Transverse colon (tissue), 4 donors: ENCODE measurements at regions not wholly inside any gene's neighbourhood (a gene's known extent, or its start where the extent isn't known, plus 50 kb on each side); places are given as distances from the start of the nearest gene placed in this dataset.

Experiments used
- DNase-seq: peaks from one replicate; pipeline ENCODE4 v3.0.0-alpha.2; 2019
- H3K27ac ChIP-seq, 4 donors: fragments of 200-600 bp; sonication (generic); 2 replicates each; pipeline ENCODE4 v1.5.1; 2016 to 2018; ENCODE audit warnings: inconsistent platforms in 4 of 4
- H3K27me3 ChIP-seq: fragments of 200-600 bp; sonication (generic); 2 replicates; pipeline ENCODE4 v1.5.1; 2017; ENCODE audit warnings: inconsistent platforms
- H3K36me3 ChIP-seq, 4 donors: fragments of 200-600 bp; sonication (generic); 2 replicates each; pipeline ENCODE4 v1.5.1; 2017 to 2019; ENCODE audit warnings: inconsistent platforms in 4 of 4
- H3K4me1 ChIP-seq, 4 donors: fragments of 200-600 bp; sonication (generic); 2 replicates each; pipeline ENCODE4 v1.5.1; 2017 to 2020; ENCODE audit warnings: inconsistent platforms in 4 of 4
- H3K4me3 ChIP-seq, 4 donors: fragments of 200-600 bp; sonication (generic); 1 replicate in 1 of 4; 2 replicates in 3 of 4; pipeline versions ENCODE4 v1.5.1 to v1.6.1; 2017 to 2019; ENCODE audit warnings: inconsistent platforms in 4 of 4
- H3K9me3 ChIP-seq, 2 donors: fragments of 200-600 bp; sonication (generic); 2 replicates each; pipeline ENCODE4 v1.5.1; 2017 to 2019; ENCODE audit warnings: inconsistent platforms in 2 of 2
- EP300 ChIP-seq: sonication (generic); formaldehyde crosslinking; IDR thresholded peaks from one replicate; pipeline ENCODE4 v1.6.1; 2017; ENCODE audit warnings: antibody characterized with exemption, low read depth
- POLR2A ChIP-seq: fragments of 450-650 bp; IDR thresholded peaks from one replicate; pipeline ENCODE4 v1.6.1; 2016; ENCODE audit warnings: antibody characterized with exemption, mild to moderate bottlenecking, moderate library complexity
- POLR2AphosphoS5 ChIP-seq, 3 donors: sonication (generic); formaldehyde crosslinking; IDR thresholded peaks; one replicate each; pipeline ENCODE4 v1.6.1; 2016; ENCODE audit warnings: antibody characterized with exemption in 3 of 3
- WGBS, 2 donors: methylation state at CpG; one replicate each; pipeline ENCODE4 v1.1.5; 2018; ENCODE audit warnings: low coverage in 1 of 2; 5-methylcytosine and 5-hydroxymethylcytosine counted together
- in situ Hi-C, 4 donors: fragments of 200-750 bp; cut with MboI; loops; one replicate each; pipeline versions ENCODE4 v1.15.0 to v1.15.1; 2017; ENCODE audit warnings: low sequenced_read_pairs in 3 of 4, low pct_ligation_motif_present in 1 of 4, low pct_unique_long_range_greater_than_20kb in 1 of 4
- intact Hi-C: fragments of 100-400 bp; cut with DNase I; formaldehyde crosslinking; loops from one replicate; pipeline ENCODE4 v1.15.1; 2023; ENCODE audit warnings: low total_unique reads
- TF ChIP-seq, protein P1 (sequence below), 5 experiments: fragments of 200-600 bp in 3 of 5; fragments of 450-650 bp in 2 of 5; sonication (generic) in 3 of 5; IDR thresholded peaks; 1 replicate in 2 of 5; 2 replicates in 3 of 5; pipeline ENCODE4 v1.5.1; 2016 to 2017; ENCODE audit warnings: antibody characterized with exemption in 5 of 5, inconsistent platforms in 3 of 5, mild to moderate bottlenecking in 2 of 5, moderate library complexity in 1 of 5

DNA sequence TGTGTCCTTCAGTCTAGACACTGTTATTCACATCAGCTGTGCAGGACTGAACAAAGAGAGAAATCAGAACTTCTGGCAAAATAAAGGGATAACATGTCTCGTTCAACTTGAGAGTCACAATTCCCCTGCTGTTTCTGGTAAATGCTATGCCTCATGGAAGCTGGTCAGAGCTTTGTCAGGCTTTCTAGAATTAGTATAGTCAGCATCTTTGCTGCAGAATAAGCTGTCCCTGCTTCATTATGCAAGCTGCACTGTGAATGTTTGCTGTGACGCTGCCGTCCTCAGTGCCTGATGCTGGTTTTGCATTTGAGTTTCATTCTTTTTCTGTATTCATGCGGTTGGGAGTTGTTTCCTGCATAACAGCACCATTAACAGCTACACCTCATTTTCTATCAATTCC, 96.4 kb upstream of the KCNJ6 start:
- no peak overlapping the region for H3K27ac ChIP-seq
- no peaks in the 10 kb centered on the region for H3K9me3 ChIP-seq
- peaks cover 32% of the 10 kb centered on the region for H3K27me3 ChIP-seq
- WGBS, 2 donors, result 33 to 61% methylated on average over 1 to 4 of the region's 4 CpGs
- DNase-seq, result no peak
- no peaks in the 10 kb centered on the region for H3K36me3 ChIP-seq
- TF ChIP-seq POLR2AphosphoS5 (IDR thresholded peaks at IDR 0.05) (no peak), EP300 (no peak), POLR2A (no peak)
- TF ChIP-seq, protein P1, sequence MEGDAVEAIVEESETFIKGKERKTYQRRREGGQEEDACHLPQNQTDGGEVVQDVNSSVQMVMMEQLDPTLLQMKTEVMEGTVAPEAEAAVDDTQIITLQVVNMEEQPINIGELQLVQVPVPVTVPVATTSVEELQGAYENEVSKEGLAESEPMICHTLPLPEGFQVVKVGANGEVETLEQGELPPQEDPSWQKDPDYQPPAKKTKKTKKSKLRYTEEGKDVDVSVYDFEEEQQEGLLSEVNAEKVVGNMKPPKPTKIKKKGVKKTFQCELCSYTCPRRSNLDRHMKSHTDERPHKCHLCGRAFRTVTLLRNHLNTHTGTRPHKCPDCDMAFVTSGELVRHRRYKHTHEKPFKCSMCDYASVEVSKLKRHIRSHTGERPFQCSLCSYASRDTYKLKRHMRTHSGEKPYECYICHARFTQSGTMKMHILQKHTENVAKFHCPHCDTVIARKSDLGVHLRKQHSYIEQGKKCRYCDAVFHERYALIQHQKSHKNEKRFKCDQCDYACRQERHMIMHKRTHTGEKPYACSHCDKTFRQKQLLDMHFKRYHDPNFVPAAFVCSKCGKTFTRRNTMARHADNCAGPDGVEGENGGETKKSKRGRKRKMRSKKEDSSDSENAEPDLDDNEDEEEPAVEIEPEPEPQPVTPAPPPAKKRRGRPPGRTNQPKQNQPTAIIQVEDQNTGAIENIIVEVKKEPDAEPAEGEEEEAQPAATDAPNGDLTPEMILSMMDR (IDR thresholded peaks at IDR 0.05), result no peak
- no peak overlapping the region for H3K4me3 ChIP-seq
- intact Hi-C loops (no loop called here), in situ Hi-C loops (no loop called here)
- H3K4me1 ChIP-seq, result no peaks in the 10 kb centered on the region

DNA sequence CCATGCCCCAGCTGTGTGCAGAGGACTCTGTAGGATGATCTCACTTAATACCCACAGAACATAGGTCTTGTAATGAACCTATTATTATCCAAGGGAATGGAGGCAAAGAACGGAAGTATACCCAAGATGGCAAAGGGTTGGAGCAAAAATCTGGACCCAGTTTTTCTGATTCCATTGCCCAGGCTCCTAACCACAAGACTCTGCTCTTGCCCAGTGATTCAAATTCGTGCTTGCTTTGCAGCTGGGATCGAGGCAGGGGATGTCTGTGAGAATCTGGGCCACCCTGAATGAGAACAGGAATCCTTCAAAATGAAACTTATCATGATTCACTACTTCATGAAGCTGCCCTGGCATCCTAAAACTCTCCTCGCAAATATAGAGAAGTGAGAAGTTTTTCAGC, 97.5 kb upstream of the KCNJ6 start:
- WGBS, 2 donors, result 60 to 65% methylated on average over 3 to 4 of the region's 4 CpGs
- Histone ChIP-seq H3K27me3 (peaks cover 23% of the 10 kb centered on the region), H3K36me3 (no peaks in the 10 kb centered on the region), H3K4me3 (no peak overlapping the region), H3K9me3 (no peaks in the 10 kb centered on the region), H3K27ac (no peak overlapping the region), H3K4me1 (no peaks in the 10 kb centered on the region)
- no peak for DNase-seq
- in situ Hi-C loops, result no loop called here
- TF ChIP-seq POLR2A (no peak), EP300 (no peak), POLR2AphosphoS5 (IDR thresholded peaks at IDR 0.05) (no peak)
- TF ChIP-seq, protein P1 (IDR thresholded peaks at IDR 0.05), result no peak
- intact Hi-C loops, result no loop called here

DNA sequence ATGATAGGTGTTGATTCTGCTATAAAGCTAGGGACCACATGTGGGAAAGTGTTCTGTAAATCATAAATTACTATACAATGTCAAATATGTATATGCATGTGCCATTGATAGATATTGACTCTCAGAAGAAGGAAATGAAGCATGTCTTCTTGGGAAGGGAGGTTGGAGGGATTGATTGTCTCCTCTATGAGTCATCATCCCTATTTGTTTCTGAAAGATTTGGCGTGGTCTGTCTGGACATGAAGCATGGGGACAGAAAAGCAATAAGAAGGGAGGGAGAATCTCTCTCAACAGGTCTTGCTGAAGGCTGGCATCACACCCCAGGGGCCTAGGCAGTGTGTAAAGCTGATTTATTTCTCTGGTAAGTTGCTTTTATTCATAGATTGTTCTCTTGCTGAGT, 98.0 kb upstream of the KCNJ6 start:
- no peaks in the 10 kb centered on the region for H3K36me3 ChIP-seq
- no peak overlapping the region for H3K27ac ChIP-seq
- H3K4me1 ChIP-seq, result no peaks in the 10 kb centered on the region
- TF ChIP-seq POLR2A (no peak), POLR2AphosphoS5 (IDR thresholded peaks at IDR 0.05) (no peak), EP300 (no peak)
- TF ChIP-seq, protein P1 (IDR thresholded peaks at IDR 0.05), result no peak
- peaks cover 23% of the 10 kb centered on the region for H3K27me3 ChIP-seq
- no peak for DNase-seq
- in situ Hi-C loops (no loop called here), intact Hi-C loops (no loop called here)
- 71 to 75% methylated on average over 1 of the region's 1 CpG for WGBS, 2 donors
- H3K4me3 ChIP-seq, result no peak overlapping the region
- no peaks in the 10 kb centered on the region for H3K9me3 ChIP-seq

DNA sequence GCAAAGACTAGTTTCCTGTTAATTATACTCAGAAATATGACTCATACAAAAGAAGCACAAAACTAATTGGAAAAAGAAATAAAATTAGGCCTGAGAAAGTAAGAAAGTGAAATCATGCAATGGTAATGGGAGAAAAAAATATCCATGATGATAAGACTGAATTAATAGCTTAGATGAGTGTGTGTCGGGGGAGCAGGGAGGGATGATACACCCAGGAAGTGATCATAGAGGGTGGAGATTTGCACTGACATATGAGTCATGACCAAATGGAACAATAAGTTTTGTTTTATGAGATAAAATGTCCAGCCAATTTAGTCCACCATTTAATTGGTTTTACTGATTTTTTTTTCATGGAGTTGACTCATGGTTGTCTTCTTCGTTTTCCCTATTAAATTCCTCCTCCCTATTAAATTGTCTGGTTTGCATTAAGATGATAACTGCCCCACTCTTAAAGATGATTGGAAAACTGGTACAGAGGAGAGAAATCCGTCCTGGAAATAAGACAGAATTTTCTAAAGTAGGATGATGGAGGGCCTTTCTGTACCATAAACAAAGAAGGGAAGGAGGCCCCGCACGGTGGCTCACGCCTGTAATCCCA, 111.7 kb upstream of the KCNJ6 start:
- H3K4me1 ChIP-seq, result no peaks in the 10 kb centered on the region
- 61 to 72% methylated on average over 2 to 5 of the region's 6 CpGs for WGBS, 2 donors
- H3K4me3 ChIP-seq, result no peak overlapping the region
- H3K9me3 ChIP-seq, result no peaks in the 10 kb centered on the region
- no peaks in the 10 kb centered on the region for H3K27me3 ChIP-seq
- no peak overlapping the region for H3K27ac ChIP-seq
- DNase-seq, result no peak
- intact Hi-C loops, result no loop called here
- TF ChIP-seq POLR2AphosphoS5 (IDR thresholded peaks at IDR 0.05) (no peak), POLR2A (no peak), EP300 (no peak)
- TF ChIP-seq, protein P1 (IDR thresholded peaks at IDR 0.05), result no peak
- in situ Hi-C loops, result no loop called here
- no peaks in the 10 kb centered on the region for H3K36me3 ChIP-seq
